GM18907 (cell line): ENCODE measurements at regions not wholly inside any gene's neighbourhood (a gene's known extent, or its start where the extent isn't known, plus 50 kb on each side); places are given as distances from the start of the nearest gene placed in this dataset.

Source experiments
- ATAC-seq: cut with Tn5 transposase; IDR thresholded peaks from one replicate; pipeline ENCODE4 v1.9.1; 2021; ENCODE audit warnings: mild to moderate bottlenecking, moderate library complexity; ENCODE audit not compliant: unreplicated experiment

GRCh38 chr11:134783234-134783633, 371.2 kb upstream of the B3GAT1 start:
- ATAC-seq: no peak

- ATAC-seq: no peak
Measured at GRCh38 chr11:134781380-134781866, 369.4 kb upstream of the B3GAT1 start.

- no peak for ATAC-seq
Measured at GRCh38 chr11:134780486-134781147, 368.6 kb upstream of the B3GAT1 start.

GRCh38 chr11:134779179-134779578, 367.1 kb upstream of the B3GAT1 start:
- no peak for ATAC-seq

- no peak for ATAC-seq
Measured at GRCh38 chr11:134768463-134768862, 356.4 kb upstream of the B3GAT1 start.

GRCh38 chr11:134765565-134765964, 353.5 kb upstream of the B3GAT1 start:
- ATAC-seq: no peak

GRCh38 chr11:134764966-134765365, 352.9 kb upstream of the B3GAT1 start:
- ATAC-seq: no peak

GRCh38 chr11:134764367-134764766, 352.3 kb upstream of the B3GAT1 start:
- no peak for ATAC-seq

GRCh38 chr11:134763030-134763388, 351.0 kb upstream of the B3GAT1 start:
- ATAC-seq: no peak

GRCh38 chr11:134762248-134763029, 350.4 kb upstream of the B3GAT1 start:
- no peak for ATAC-seq

- ATAC-seq: no peak
Measured at GRCh38 chr11:134761926-134762247, 349.8 kb upstream of the B3GAT1 start.

GRCh38 chr11:134761386-134761785, 349.3 kb upstream of the B3GAT1 start:
- no peak for ATAC-seq

- ATAC-seq: no peak
Measured at GRCh38 chr11:134760957-134761356, 348.9 kb upstream of the B3GAT1 start.

- ATAC-seq: no peak
Measured at GRCh38 chr11:134760299-134760698, 348.3 kb upstream of the B3GAT1 start.

GRCh38 chr11:134759855-134760254, 347.8 kb upstream of the B3GAT1 start:
- no peak for ATAC-seq

GRCh38 chr11:134759274-134759673, 347.2 kb upstream of the B3GAT1 start:
- no peak for ATAC-seq

GRCh38 chr11:134758342-134758931, 346.4 kb upstream of the B3GAT1 start:
- no peak for ATAC-seq

GRCh38 chr11:134757633-134758032, 345.6 kb upstream of the B3GAT1 start:
- no peak for ATAC-seq

- ATAC-seq: no peak
Measured at GRCh38 chr11:134756811-134757540, 344.9 kb upstream of the B3GAT1 start.

- ATAC-seq: no peak
Measured at GRCh38 chr11:134755535-134755934, 343.5 kb upstream of the B3GAT1 start.

- ATAC-seq: no peak
Measured at GRCh38 chr11:134754521-134755198, 342.6 kb upstream of the B3GAT1 start.
